VCaP (cell line): ENCODE measurements at regions not wholly inside any gene's neighbourhood (a gene's known extent, or its start where the extent isn't known, plus 50 kb on each side); places are given as distances from the start of the nearest gene placed in this dataset.

Experiments used
- H3K27ac ChIP-seq: fragments of 450-650 bp; 2 replicates; pipeline ENCODE4 v1.5.1; 2017
- CTCF ChIP-seq: fragments of 450-650 bp; conservative IDR thresholded peaks from 2 replicates; pipeline ENCODE4 v1.5.1; 2017; ENCODE audit warnings: mild to moderate bottlenecking, moderate library complexity

GRCh38 chr4:43224559-43224958 is 332.0 kb downstream of the GRXCR1 start:
- no peak for TF ChIP-seq CTCF
- H3K27ac ChIP-seq = no peak overlapping the region

GRCh38 chr4:43233321-43233720 is 340.8 kb downstream of the GRXCR1 start:
- TF ChIP-seq CTCF = no peak
- H3K27ac ChIP-seq = no peak overlapping the region

GRCh38 chr4:43234626-43235415 is 342.3 kb downstream of the GRXCR1 start:
- no peak overlapping the region for H3K27ac ChIP-seq
- no peak for TF ChIP-seq CTCF

GRCh38 chr4:43238008-43238407 is 345.5 kb downstream of the GRXCR1 start:
- H3K27ac ChIP-seq = no peak overlapping the region
- no peak for TF ChIP-seq CTCF

DNA sequence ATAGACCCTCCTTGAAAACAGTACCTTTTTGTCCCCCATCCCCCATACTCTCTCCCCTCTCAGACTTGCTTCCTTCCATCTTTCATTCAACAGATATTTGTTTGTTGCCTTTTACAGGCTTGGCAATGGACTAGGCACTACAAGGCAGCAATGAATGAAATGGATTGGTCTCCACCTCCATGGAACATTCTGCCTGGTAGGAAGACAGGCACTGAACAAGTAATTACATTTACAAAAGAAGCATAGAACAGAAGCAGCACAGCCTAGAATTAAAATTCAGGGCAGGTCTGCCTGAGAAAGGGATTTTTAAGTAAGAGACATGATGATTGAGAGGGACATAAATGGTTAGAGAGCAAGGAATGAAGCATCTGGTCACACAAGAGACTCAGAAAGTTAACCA is 346.1 kb downstream of the GRXCR1 start:
- TF ChIP-seq CTCF = no peak
- no peak overlapping the region for H3K27ac ChIP-seq

DNA sequence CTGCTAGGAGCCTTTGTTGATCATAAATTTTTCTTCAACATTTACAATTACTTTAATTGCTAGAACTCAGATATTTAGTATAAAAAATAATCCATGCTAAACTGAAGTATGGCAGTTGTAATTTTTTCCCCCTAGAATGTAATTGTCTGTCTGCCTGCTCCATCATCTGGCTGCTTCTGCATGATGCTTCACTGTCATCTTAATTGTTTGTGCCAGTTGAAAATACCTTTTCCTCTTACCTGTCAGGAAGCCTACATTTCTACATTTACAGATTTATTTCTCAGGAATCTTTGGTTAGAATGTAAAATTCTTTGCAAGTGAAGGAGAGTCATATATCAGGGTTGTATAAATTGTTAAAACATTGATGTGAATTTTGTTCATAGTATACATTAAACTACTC is 348.6 kb downstream of the GRXCR1 start:
- H3K27ac ChIP-seq = no peak overlapping the region
- no peak for TF ChIP-seq CTCF

DNA sequence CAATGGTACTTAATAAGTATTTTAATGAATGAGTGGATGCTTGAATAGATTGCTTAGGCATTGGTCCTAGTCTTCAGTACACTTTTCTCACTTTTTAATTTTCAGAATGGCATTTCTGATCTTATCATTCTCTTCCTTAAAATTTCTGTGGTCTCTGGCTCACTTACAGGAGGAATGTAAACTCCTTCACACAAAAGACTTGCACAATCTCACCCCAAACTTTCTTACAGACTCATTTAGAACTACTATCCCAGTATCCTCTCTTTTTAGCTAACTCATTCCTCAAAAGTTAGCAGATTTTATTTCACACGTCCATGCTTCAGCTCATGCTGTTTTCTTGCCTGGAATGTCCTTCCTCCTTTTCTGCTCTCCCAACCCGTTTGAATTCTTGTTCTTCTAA is 350.1 kb downstream of the GRXCR1 start:
- no peak overlapping the region for H3K27ac ChIP-seq
- no peak for TF ChIP-seq CTCF
